CD4-positive, alpha-beta T cell (primary cell): ENCODE measurements at regions not wholly inside any gene's neighbourhood (a gene's known extent, or its start where the extent isn't known, plus 50 kb on each side); places are given as distances from the start of the nearest gene placed in this dataset.

ENCODE experiments used
- ATAC-seq: fragments of 200-7000 bp; cut with Tn5 transposase; one replicate; pipeline ENCODE4 v1.10.0; 2022; ENCODE audit warnings: mild to moderate bottlenecking; ENCODE audit not compliant: poor library complexity
- CTCF ChIA-PET: fragments of 350-600 bp; sonication (Branson Sonifier 250); formaldehyde crosslinking; loops from one replicate; lab custom pipeline; 2021; ENCODE audit warnings: antibody characterized with exemption, inconsistent platforms; lab: Charles Lee
- POLR2A ChIA-PET: fragments of 350-600 bp; sonication (Branson Sonifier 250); formaldehyde crosslinking; loops from one replicate; lab custom pipeline; 2021; ENCODE audit warnings: antibody characterized with exemption, inconsistent platforms; lab: Charles Lee
- DNase-seq, 14 experiments: peaks; one replicate each; pipeline ENCODE4 v3.0.0-alpha.2; 2013 to 2020; ENCODE audit warnings: mixed read lengths in 2 of 14
- H3K27ac ChIP-seq, 2 donors: one replicate each; pipeline versions ENCODE4 v1.5.1 to v1.7.0; 2013; ENCODE audit warnings: low read length in 2 of 2, low read depth in 1 of 2, mild to moderate bottlenecking in 1 of 2
- H3K27me3 ChIP-seq, 2 experiments: 1 replicate in 1 of 2; 2 replicates in 1 of 2; pipeline versions ENCODE4 v1.6.1 to v1.7.0; 2013; ENCODE audit warnings: low read length in 2 of 2, control low read depth in 1 of 2, mild to moderate bottlenecking in 1 of 2, moderate library complexity in 1 of 2; ENCODE audit not compliant: insufficient read depth in 2 of 2, control insufficient read depth in 1 of 2
- H3K36me3 ChIP-seq: one replicate; pipeline ENCODE4 v1.6.1; 2013; ENCODE audit warnings: low read length, control low read depth; ENCODE audit not compliant: insufficient read depth
- H3K4me1 ChIP-seq: one replicate; pipeline ENCODE4 v1.6.1; 2013; ENCODE audit warnings: low read length, control low read depth; ENCODE audit not compliant: insufficient read depth
- H3K4me3 ChIP-seq: one replicate; pipeline ENCODE4 v1.5.1; 2013; ENCODE audit warnings: mild to moderate bottlenecking, low read length, moderate library complexity
- H3K9me3 ChIP-seq, 2 experiments: 1 replicate in 1 of 2; 2 replicates in 1 of 2; pipeline versions ENCODE4 v1.6.1 to v1.7.0; 2013; ENCODE audit warnings: low read length in 2 of 2, mild to moderate bottlenecking in 2 of 2, control low read depth in 1 of 2, moderate library complexity in 1 of 2; ENCODE audit not compliant: control insufficient read depth in 1 of 2, insufficient read depth in 1 of 2
- H3K27ac Mint-ChIP-seq: one replicate; pipeline ENCODE4 v1.8.0; 2020; ENCODE audit warnings: mixed read lengths
- H3K27me3 Mint-ChIP-seq: one replicate; pipeline ENCODE4 v1.8.0; 2021; ENCODE audit warnings: mixed read lengths
- H3K36me3 Mint-ChIP-seq: one replicate; pipeline ENCODE4 v1.8.0; 2021; ENCODE audit warnings: low read depth, mixed read lengths
- H3K4me1 Mint-ChIP-seq: one replicate; pipeline ENCODE4 v1.8.0; 2021; ENCODE audit warnings: low read depth, mixed read lengths
- H3K4me3 Mint-ChIP-seq: one replicate; pipeline ENCODE4 v1.8.0; 2020; ENCODE audit warnings: mild to moderate bottlenecking, mixed read lengths
- H3K9me3 Mint-ChIP-seq: one replicate; pipeline ENCODE4 v1.8.0; 2020; ENCODE audit warnings: mixed read lengths
- CTCF ChIP-seq: fragments of 200-600 bp; IDR thresholded peaks from one replicate; pipeline ENCODE4 v1.8.0; 2022; ENCODE audit warnings: antibody characterized with exemption, mild to moderate bottlenecking
- intact Hi-C, 2 experiments: fragments of 100-400 bp; cut with DNase I in 1 of 2; cut with micrococcal nuclease in 1 of 2; formaldehyde crosslinking; loops; one replicate each; pipeline versions ENCODE4 v1.15.1 to v1.9.0; 2023 to 2025; cut with DNase I, micrococcal nuclease

- no peak overlapping the region for H3K27ac ChIP-seq
- CTCF ChIA-PET: no interaction called here
- ATAC-seq (no peak), DNase-seq (no peak)
- no peak for TF ChIP-seq CTCF
- H3K4me3 ChIP-seq: no peak overlapping the region
- POLR2A ChIA-PET: no interaction called here
- no peaks in the 10 kb centered on the region for H3K4me1 ChIP-seq
- H3K4me3 Mint-ChIP-seq: no peak overlapping the region
- no peaks in the 10 kb centered on the region for H3K36me3 Mint-ChIP-seq
- intact Hi-C loops: no loop called here
- peaks cover 3 to 9% of the 10 kb centered on the region in 2 experiments for H3K9me3 ChIP-seq
- peaks cover 10% of the 10 kb centered on the region for H3K9me3 Mint-ChIP-seq
- no peaks in the 10 kb centered on the region for H3K27me3 Mint-ChIP-seq
- no peak overlapping the region for H3K27ac Mint-ChIP-seq
- no peaks in the 10 kb centered on the region for H3K27me3 ChIP-seq
- H3K4me1 Mint-ChIP-seq: no peaks in the 10 kb centered on the region
- H3K36me3 ChIP-seq: no peaks in the 10 kb centered on the region
Observed at GRCh38 chr6:86456821-86457220, 480.5 kb upstream of the HTR1E start.

GRCh38 chr6:86453232-86453631, 484.1 kb upstream of the HTR1E start:
- Mint-ChIP-seq H3K4me3 (no peak overlapping the region), H3K9me3 (peaks cover 10% of the 10 kb centered on the region), H3K36me3 (no peaks in the 10 kb centered on the region), H3K27me3 (no peaks in the 10 kb centered on the region), H3K4me1 (no peaks in the 10 kb centered on the region), H3K27ac (no peak overlapping the region)
- H3K36me3 ChIP-seq: no peaks in the 10 kb centered on the region
- H3K4me1 ChIP-seq: no peaks in the 10 kb centered on the region
- intact Hi-C loops: no loop called here
- POLR2A ChIA-PET: no interaction called here
- ATAC-seq (no peak), DNase-seq (no peak)
- CTCF ChIA-PET: no interaction called here
- H3K4me3 ChIP-seq: no peak overlapping the region
- peaks cover 3 to 9% of the 10 kb centered on the region in 2 experiments for H3K9me3 ChIP-seq
- no peaks in the 10 kb centered on the region for H3K27me3 ChIP-seq
- H3K27ac ChIP-seq: no peak overlapping the region
- no peak for TF ChIP-seq CTCF

GRCh38 chr6:86448398-86448797, 488.9 kb upstream of the HTR1E start:
- no peak for TF ChIP-seq CTCF
- Histone ChIP-seq H3K27me3 (no peaks in the 10 kb centered on the region), H3K4me3 (no peak overlapping the region), H3K9me3 (peaks cover 6 to 12% of the 10 kb centered on the region in 2 experiments), H3K36me3 (no peaks in the 10 kb centered on the region), H3K27ac (no peak overlapping the region), H3K4me1 (no peaks in the 10 kb centered on the region)
- Mint-ChIP-seq H3K4me3 (no peak overlapping the region), H3K4me1 (no peaks in the 10 kb centered on the region), H3K9me3 (peaks cover 6% of the 10 kb centered on the region), H3K27ac (no peak overlapping the region), H3K27me3 (no peaks in the 10 kb centered on the region), H3K36me3 (no peaks in the 10 kb centered on the region)
- intact Hi-C loops: no loop called here
- no peak for ATAC-seq
- ChIA-PET POLR2A (no interaction called here), CTCF (no interaction called here)
- no peak for DNase-seq
